HCT116 (cell line): ENCODE measurements at regions not wholly inside any gene's neighbourhood (a gene's known extent, or its start where the extent isn't known, plus 50 kb on each side); places are given as distances from the start of the nearest gene placed in this dataset.
A peak's percentile ranks its signal among the peaks of the same experiment; 100 is the strongest.

Experiments used
- ATAC-seq: fragments of 200-7000 bp; cut with Tn5 transposase; 2 replicates; pipeline ENCODE4 v1.9.1; 2020; ENCODE audit warnings: mild to moderate bottlenecking, moderate library complexity
- BruUV-seq: library from RNA; stranded (reverse); fragments of 400-500 nt; replicated peaks from 2 replicates; lab custom pipeline; 2021; lab: Mats Ljungman, UMichigan
- CTCF ChIA-PET: fragments of 300-600 bp; sonication (Branson Sonifier 250); formaldehyde crosslinking; loops from one replicate; lab custom pipeline; 2021; ENCODE audit warnings: antibody characterized with exemption; lab: Charles Lee
- POLR2A ChIA-PET: fragments of 300-600, 350-600 bp; sonication (Branson Sonifier 250); formaldehyde crosslinking; loops from one replicate; lab custom pipeline; 2021; ENCODE audit warnings: antibody characterized with exemption; lab: Charles Lee
- RAD21 ChIA-PET, 2 experiments: fragments of 300-600 bp; sonication (Branson Sonifier 250); formaldehyde crosslinking; loops; one replicate each; lab custom pipeline; 2023; ENCODE audit warnings: low total read pairs in 2 of 2; ENCODE audit not compliant: uncharacterized antibody in 2 of 2, unreplicated experiment in 2 of 2, low non-redundant PET in 1 of 2; lab: Charles Lee
- DNase-seq: peaks from one replicate; pipeline ENCODE4 v3.0.0-alpha.2; 2010; ENCODE audit warnings: low read depth, low spot score
- H2AFZ ChIP-seq: fragments of 200-600 bp; shearing (Covaris generic), sonication (generic); 2 replicates; pipeline ENCODE4 v1.6.1; 2017; ENCODE audit warnings: low read depth, mixed run types, mixed read lengths, antibody characterized with exemption, low read length; ENCODE audit not compliant: poor library complexity, severe bottlenecking
- H3K27ac ChIP-seq: 2 replicates; pipeline ENCODE4 v1.5.1; 2012; ENCODE audit warnings: low read depth, low read length
- H3K27me3 ChIP-seq: fragments of 200-600 bp; sonication (generic); 2 replicates; pipeline ENCODE4 v1.6.1; 2016; ENCODE audit warnings: mixed run types, low read length, mixed read lengths; ENCODE audit not compliant: insufficient read depth
- H3K36me3 ChIP-seq, 2 experiments: fragments of 200-500 bp in 1 of 2; fragments of 200-600 bp in 1 of 2; sonication (Bioruptor generic) in 1 of 2; sonication (generic) in 1 of 2; 2 replicates each; pipeline versions ENCODE4 v1.5.1 to v1.6.1; 2014 to 2016; ENCODE audit warnings: low read length in 2 of 2, inconsistent platforms in 1 of 2, mixed read lengths in 1 of 2, mixed run types in 1 of 2; ENCODE audit not compliant: insufficient read depth in 2 of 2, control insufficient read depth in 1 of 2
- H3K4me1 ChIP-seq, 2 experiments: fragments of 200-600 bp in 1 of 2; sonication (generic) in 1 of 2; 2 replicates each; pipeline versions ENCODE4 v1.5.1 to v1.6.1; 2012 to 2017; ENCODE audit warnings: low read length in 2 of 2, inconsistent platforms in 1 of 2, mild to moderate bottlenecking in 1 of 2, mixed read lengths in 1 of 2, mixed run types in 1 of 2, moderate library complexity in 1 of 2; ENCODE audit not compliant: insufficient read depth in 2 of 2, control insufficient read depth in 1 of 2
- H3K4me2 ChIP-seq: fragments of 200-600 bp; sonication (generic); 2 replicates; pipeline ENCODE4 v1.6.1; 2017; ENCODE audit warnings: mixed run types, low read length, mixed read lengths
- H3K4me3 ChIP-seq, 2 experiments: fragments of 200-600 bp in 1 of 2; sonication (generic) in 1 of 2; replicated peaks in 1 of 2; 2 replicates each; pipeline ENCODE4 v1.5.1; 2011 to 2016; ENCODE audit warnings: low read length in 2 of 2, control low read depth in 1 of 2, low read depth in 1 of 2, mild to moderate bottlenecking in 1 of 2, mixed read lengths in 1 of 2, mixed run types in 1 of 2
- H3K79me2 ChIP-seq: fragments of 200-600 bp; sonication (generic); 2 replicates; pipeline ENCODE4 v1.6.1; 2017; ENCODE audit warnings: mild to moderate bottlenecking, mixed run types, low read length, moderate library complexity, mixed read lengths; ENCODE audit not compliant: insufficient read depth
- H3K9ac ChIP-seq: fragments of 200-600 bp; sonication (generic); 2 replicates; pipeline ENCODE4 v1.6.1; 2016; ENCODE audit warnings: low read length, mixed read lengths
- H3K9me2 ChIP-seq: fragments of 200-600 bp; sonication (generic), shearing (Covaris generic); 2 replicates; pipeline ENCODE4 v1.6.1; 2017; ENCODE audit warnings: mixed run types, mild to moderate bottlenecking, moderate library complexity; ENCODE audit not compliant: insufficient read depth
- H3K9me3 ChIP-seq, 2 experiments: fragments of 200-500 bp in 1 of 2; fragments of 200-600 bp in 1 of 2; sonication (Bioruptor generic) in 1 of 2; sonication (generic) in 1 of 2; 2 replicates each; pipeline ENCODE4 v1.6.1; 2014 to 2017; ENCODE audit warnings: low read length in 2 of 2, mixed read lengths in 2 of 2, inconsistent platforms in 1 of 2, low read depth in 1 of 2, mild to moderate bottlenecking in 1 of 2, mixed run types in 1 of 2, moderate library complexity in 1 of 2; ENCODE audit not compliant: control insufficient read depth in 1 of 2, insufficient read depth in 1 of 2
- H4K20me1 ChIP-seq: fragments of 200-600 bp; sonication (generic), shearing (Covaris generic); 2 replicates; pipeline ENCODE4 v1.6.1; 2017; ENCODE audit warnings: mixed run types, mild to moderate bottlenecking, moderate library complexity; ENCODE audit not compliant: insufficient read depth
- EZH2 ChIP-seq: fragments of 200-600 bp; sonication (generic); IDR thresholded peaks from 2 replicates; pipeline ENCODE4 v1.6.1; 2017; ENCODE audit warnings: antibody characterized with exemption, mixed run types
- FOSL1 ChIP-seq: IDR thresholded peaks from 2 replicates; pipeline ENCODE4 v1.6.1; 2012; ENCODE audit warnings: low read depth
- MAX ChIP-seq: IDR thresholded peaks from 2 replicates; pipeline ENCODE4 v1.6.1; 2012
- POLR2AphosphoS5 ChIP-seq: IDR thresholded peaks from 2 replicates; pipeline ENCODE4 v1.6.1; 2011; ENCODE audit warnings: mild to moderate bottlenecking, low read depth, low read length, moderate library complexity
- REST ChIP-seq: IDR thresholded peaks from 2 replicates; pipeline ENCODE4 v1.6.1; 2012; ENCODE audit warnings: low read depth
- SRF ChIP-seq: IDR thresholded peaks from 2 replicates; pipeline ENCODE4 v1.6.1; 2012; ENCODE audit warnings: low read depth
- YY1 ChIP-seq: IDR thresholded peaks from 2 replicates; pipeline ENCODE4 v1.6.1; 2011; ENCODE audit warnings: low read length, low read depth, moderate library complexity, mild to moderate bottlenecking; ENCODE audit not compliant: insufficient replicate concordance; ENCODE audit errors: extremely low read depth
- intact Hi-C: fragments of 100-400 bp; cut with micrococcal nuclease; formaldehyde crosslinking; loops from 2 replicates; pipeline ENCODE4 v1.10.0; 2022

DNA sequence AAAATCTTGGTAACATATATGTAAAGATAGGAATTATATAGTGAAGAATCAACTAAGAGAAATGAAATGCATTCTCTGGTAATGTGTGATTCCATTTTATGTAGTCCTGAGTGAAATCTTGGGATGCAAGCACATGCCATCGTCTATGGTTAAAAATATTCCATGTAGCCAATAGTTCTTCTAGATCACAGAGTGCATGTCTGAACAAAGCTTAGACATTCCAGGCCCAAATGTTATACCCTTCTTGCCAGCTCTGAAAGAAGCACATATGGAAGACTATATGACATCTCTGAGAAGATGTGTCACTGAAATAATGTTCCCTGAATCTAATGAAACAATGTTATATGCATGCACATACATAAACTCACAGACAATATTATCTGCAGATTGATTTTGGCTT is 92.3 kb upstream of the TFPI start:
- POLR2A ChIA-PET, result no interaction called here

More for the DNA sequence above, 92.3 kb upstream of the TFPI start:
- Histone ChIP-seq H3K9me2 (0 out of 2 replicates have a peak, but pooled peaks cover 3% of the 10 kb centered on the region), H3K4me2 (peak overlapping the region; percentile 8), H3K36me3 (no peaks in the 10 kb centered on the region), H4K20me1 (no peaks in the 10 kb centered on the region), H3K27ac (no peak overlapping the region), H3K9me3 (no peaks in the 10 kb centered on the region), H3K79me2 (no peaks in the 10 kb centered on the region), H2AFZ (peak overlapping the region; percentile 51), H3K27me3 (no peaks in the 10 kb centered on the region), H3K4me3 (no peak overlapping the region), H3K4me1 (no peaks in the 10 kb centered on the region), H3K9ac (no peak overlapping the region)
- CTCF ChIA-PET, result no interaction called here
- ATAC-seq (no peak), DNase-seq (no peak)
- TF ChIP-seq POLR2AphosphoS5, result no peak
- no peak for TF ChIP-seq REST
- TF ChIP-seq FOSL1, result no peak
- TF ChIP-seq YY1, result no peak
- TF ChIP-seq MAX, result no peak
- TF ChIP-seq EZH2, result no peak
- no peak for TF ChIP-seq SRF
- RAD21 ChIA-PET, result no interaction called here
- BruUV-seq, result no TSS peak
- intact Hi-C loops, result no loop called here
